ENCODE measurements at regions not wholly inside any gene's neighbourhood (a gene's known extent, or its start where the extent isn't known, plus 50 kb on each side); places are given as distances from the start of the nearest gene placed in this dataset.
"Not testable (repeated sequence)": the region's sequence is repeated elsewhere in the genome, so short reads cannot be mapped to it uniquely, and the experiment has no call there.

DNA sequence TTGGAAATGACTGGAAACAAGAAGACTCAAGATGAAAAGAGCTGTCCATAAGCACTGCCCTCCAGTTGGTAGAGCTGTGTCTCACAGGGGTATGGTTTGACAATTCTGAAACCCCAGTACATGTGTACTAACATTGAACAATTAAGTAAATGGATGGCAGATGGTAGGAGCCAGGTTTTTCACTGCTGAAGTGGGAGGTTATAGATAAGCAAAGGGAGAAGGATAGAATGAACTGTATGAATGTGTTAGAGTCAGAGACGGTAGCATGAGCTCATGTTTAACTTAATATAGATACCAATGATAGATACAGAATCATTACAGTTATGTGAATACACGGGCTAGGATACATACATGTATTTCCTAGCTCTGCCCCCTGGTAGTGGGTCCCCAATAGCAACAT, 95.0 kb upstream of the SIRPA start:
- Histone ChIP-seq H3K27ac (no peak overlapping the region), H3K27me3 (no peaks in the 10 kb centered on the region), H3K9me3 (no peaks in the 10 kb centered on the region), H3K4me3 (no peak overlapping the region), H3K4me1 (peaks cover 0 to 23% (median 19%) of the 10 kb centered on the region in 4 donors), H3K36me3 (no peaks in the 10 kb centered on the region)
- intact Hi-C loops (cut with DNase I): loop anchor here (5.0 to 10.0 kb wide), 2 partner anchors 137 to 305 kb away; partner anchors contain the start of gene STK35
- WGBS, 2 donors: 26 to 71% methylated on average over 2 of the region's 2 CpGs
- TF ChIP-seq POLR2A (IDR thresholded peaks at IDR 0.05) (no peak), EP300 (IDR thresholded peaks at IDR 0.05) (no peak), CTCF (IDR thresholded peaks at IDR 0.05) (no peak), POLR2AphosphoS5 (IDR thresholded peaks at IDR 0.05) (no peak)
- no peak for DNase-seq

DNA sequence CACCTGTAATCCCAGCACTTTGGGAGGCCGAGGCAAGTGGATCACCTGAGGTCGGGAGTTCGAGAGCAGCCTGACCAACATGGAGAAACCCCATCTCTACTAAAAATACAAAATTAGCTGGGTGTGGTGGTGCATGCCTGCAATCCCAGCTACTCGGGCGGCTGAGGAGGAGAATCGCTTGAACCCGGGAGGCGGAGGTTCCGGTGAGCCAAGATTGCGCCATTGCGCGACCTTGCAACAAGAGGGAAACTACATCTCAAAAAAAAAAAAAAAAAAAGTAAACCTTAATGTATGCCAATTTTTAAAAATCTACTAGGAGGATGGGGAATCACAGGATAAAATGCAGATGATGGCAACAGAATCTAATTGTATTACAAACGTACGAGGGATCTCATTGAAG, 95.5 kb upstream of the SIRPA start:
- H3K4me1 ChIP-seq: peaks cover 0 to 23% (median 19%) of the 10 kb centered on the region in 4 donors
- not testable (repeated sequence) for H3K27me3 ChIP-seq, DNase-seq, H3K4me3 ChIP-seq, H3K9me3 ChIP-seq, H3K27ac ChIP-seq, H3K36me3 ChIP-seq
- WGBS, 2 donors: 48 to 84% methylated on average over 14 of the region's 14 CpGs
- intact Hi-C loops (cut with DNase I): loop anchor here (5.0 to 10.0 kb wide), 2 partner anchors 138 to 305 kb away; partner anchors contain the start of gene STK35

DNA sequence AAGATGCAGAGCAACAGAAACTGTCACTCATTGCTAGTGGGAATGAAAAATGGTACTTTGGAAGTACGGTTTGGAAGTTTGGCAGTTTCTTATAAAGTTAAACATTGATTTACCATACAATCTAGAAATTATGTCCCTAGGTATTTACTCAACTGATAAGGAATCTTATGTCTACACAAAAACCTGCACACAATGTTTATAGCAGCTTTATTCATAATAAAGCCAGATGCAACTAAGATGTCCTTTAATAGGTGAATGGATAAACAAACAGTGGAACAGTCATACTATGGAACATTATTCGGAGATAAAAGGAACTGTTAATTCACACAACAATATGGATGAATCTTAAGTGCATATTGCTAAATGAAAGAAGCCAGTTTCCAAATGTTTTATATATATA, 96.2 kb upstream of the SIRPA start:
- WGBS, 2 donors: 16 to 68% methylated on average over 2 of the region's 2 CpGs
- no peak for TF ChIP-seq POLR2A (IDR thresholded peaks at IDR 0.05)
- no peak for TF ChIP-seq CTCF (IDR thresholded peaks at IDR 0.05)
- no peak for TF ChIP-seq POLR2AphosphoS5 (IDR thresholded peaks at IDR 0.05)
- TF ChIP-seq EP300 (IDR thresholded peaks at IDR 0.05): no peak
- H3K4me1 ChIP-seq: peaks cover 0 to 23% (median 17%) of the 10 kb centered on the region in 4 donors
- H3K4me3 ChIP-seq: no peak overlapping the region
- no peak for DNase-seq
- H3K27me3 ChIP-seq: no peaks in the 10 kb centered on the region
- intact Hi-C loops (cut with DNase I): no loop called here
- no peaks in the 10 kb centered on the region for H3K36me3 ChIP-seq
- no peaks in the 10 kb centered on the region for H3K9me3 ChIP-seq
- H3K27ac ChIP-seq: no peak overlapping the region

DNA sequence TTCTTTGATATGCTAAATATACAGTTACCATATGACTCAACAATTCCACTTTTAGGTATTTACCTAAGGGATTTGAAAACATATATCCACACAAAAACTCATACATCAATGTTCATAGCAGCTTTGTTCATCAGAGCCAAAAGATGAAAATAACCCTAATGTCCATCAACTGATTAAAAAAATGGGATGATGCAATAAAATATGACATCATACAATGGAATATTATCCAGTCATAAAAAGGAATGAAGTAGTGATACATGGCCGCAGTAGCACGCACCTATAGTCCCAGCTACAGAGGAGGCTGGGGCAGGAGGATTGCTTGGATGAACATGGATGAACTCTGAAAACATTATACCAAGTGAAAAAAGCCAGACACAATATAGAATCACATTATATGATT, 101.4 kb upstream of the SIRPA start:
- Histone ChIP-seq H3K36me3 (no peaks in the 10 kb centered on the region), H3K4me1 (no peaks in the 10 kb centered on the region), H3K4me3 (no peak overlapping the region), H3K27ac (no peak overlapping the region), H3K9me3 (no peaks in the 10 kb centered on the region), H3K27me3 (no peaks in the 10 kb centered on the region)
- WGBS, 2 donors: 93% methylated on average over 2 of the region's 2 CpGs
- intact Hi-C loops (cut with DNase I): no loop called here
- no peak for TF ChIP-seq POLR2AphosphoS5 (IDR thresholded peaks at IDR 0.05)
- TF ChIP-seq POLR2A (IDR thresholded peaks at IDR 0.05): no peak
- TF ChIP-seq EP300 (IDR thresholded peaks at IDR 0.05): no peak
- TF ChIP-seq CTCF (IDR thresholded peaks at IDR 0.05): no peak
- DNase-seq: no peak

DNA sequence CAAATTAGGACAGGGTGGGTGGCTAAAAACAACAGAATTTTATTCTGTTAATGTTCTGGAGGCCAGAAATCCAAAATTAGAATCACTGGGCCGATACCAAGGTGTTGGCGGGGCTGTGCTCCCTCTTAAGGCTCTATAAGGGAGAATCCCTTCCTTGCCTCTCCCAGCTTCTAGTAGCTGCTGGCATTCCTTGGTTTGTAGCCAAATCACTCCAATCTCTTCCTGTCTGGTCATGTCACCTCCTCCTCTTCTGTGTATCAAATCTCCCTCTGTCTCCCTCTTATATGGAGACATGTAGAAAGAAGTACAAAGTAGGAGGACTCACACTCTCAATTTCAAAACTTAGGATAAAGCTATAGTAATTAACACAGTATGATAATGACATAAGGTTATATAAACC, 102.9 kb upstream of the SIRPA start:
- TF ChIP-seq POLR2A (IDR thresholded peaks at IDR 0.05): no peak
- no peak for TF ChIP-seq CTCF (IDR thresholded peaks at IDR 0.05)
- TF ChIP-seq EP300 (IDR thresholded peaks at IDR 0.05): no peak
- no peak for TF ChIP-seq POLR2AphosphoS5 (IDR thresholded peaks at IDR 0.05)
- Histone ChIP-seq H3K27ac (no peak overlapping the region), H3K27me3 (no peaks in the 10 kb centered on the region), H3K36me3 (no peaks in the 10 kb centered on the region), H3K4me3 (no peak overlapping the region), H3K4me1 (no peaks in the 10 kb centered on the region), H3K9me3 (no peaks in the 10 kb centered on the region)
- DNase-seq: no peak
- intact Hi-C loops (cut with DNase I): no loop called here
- 80 to 85% methylated on average over 2 of the region's 2 CpGs for WGBS, 2 donors
